ENCODE measurements at regions not wholly inside any gene's neighbourhood (a gene's known extent, or its start where the extent isn't known, plus 50 kb on each side); places are given as distances from the start of the nearest gene placed in this dataset.

- no peak overlapping the region for H3K27ac ChIP-seq
- TF ChIP-seq CTCF (IDR thresholded peaks at IDR 0.05), result no peak
- TF ChIP-seq ZFX (IDR thresholded peaks at IDR 0.05; ENCODE audit: borderline replicate concordance), result no peak
Measured at GRCh38 chr7:9192969-9193368, 759.6 kb downstream of the NXPH1 start.

GRCh38 chr7:9200626-9201025, 767.2 kb downstream of the NXPH1 start:
- TF ChIP-seq ZFX (IDR thresholded peaks at IDR 0.05; ENCODE audit: borderline replicate concordance) (no peak), CTCF (IDR thresholded peaks at IDR 0.05) (no peak)
- H3K27ac ChIP-seq, result no peak overlapping the region

GRCh38 chr7:9201928-9202327, 768.5 kb downstream of the NXPH1 start:
- H3K27ac ChIP-seq, result no peak overlapping the region

GRCh38 chr7:9204571-9204970, 771.2 kb downstream of the NXPH1 start:
- no peak for TF ChIP-seq ZFX (IDR thresholded peaks at IDR 0.05; ENCODE audit: borderline replicate concordance)
- TF ChIP-seq CTCF (IDR thresholded peaks at IDR 0.05), result no peak
- H3K27ac ChIP-seq, result no peak overlapping the region

More at GRCh38 chr7:9201928-9202327, 768.5 kb downstream of the NXPH1 start:
- TF ChIP-seq ZFX (IDR thresholded peaks at IDR 0.05; ENCODE audit: borderline replicate concordance) (no peak), CTCF (IDR thresholded peaks at IDR 0.05) (no peak)

- H3K27ac ChIP-seq, result no peak overlapping the region
- TF ChIP-seq CTCF (IDR thresholded peaks at IDR 0.05) (no peak), ZFX (IDR thresholded peaks at IDR 0.05; ENCODE audit: borderline replicate concordance) (no peak)
Measured at GRCh38 chr7:9210114-9210513, 776.7 kb downstream of the NXPH1 start.

- no peak for TF ChIP-seq CTCF (IDR thresholded peaks at IDR 0.05)
- no peak overlapping the region for H3K27ac ChIP-seq
Measured at GRCh38 chr7:9217204-9217603, 783.8 kb downstream of the NXPH1 start.

- H3K27ac ChIP-seq, result no peak overlapping the region
- TF ChIP-seq ZFX (IDR thresholded peaks at IDR 0.05; ENCODE audit: borderline replicate concordance) (no peak), CTCF (IDR thresholded peaks at IDR 0.05) (no peak)
Measured at GRCh38 chr7:9226500-9226899, 793.1 kb downstream of the NXPH1 start.
